ENCODE measurements at regions not wholly inside any gene's neighbourhood (a gene's known extent, or its start where the extent isn't known, plus 50 kb on each side); places are given as distances from the start of the nearest gene placed in this dataset.

GRCh38 chr10:57809961-57810360, 457.7 kb downstream of the IPMK start:
- Histone ChIP-seq H3K27me3 (replicated peaks) (no peaks in the 10 kb centered on the region), H3K4me3 (ENCODE audit: low read depth, low read length) (no peak overlapping the region), H3K36me3 (replicated peaks) (no peaks in the 10 kb centered on the region), H3K27ac (no peak overlapping the region)
- TF ChIP-seq CTCF (IDR thresholded peaks at IDR 0.05; ENCODE audit: low read depth, low read length, missing control alignments), result no peak
- DNase-seq, result no peak
- in situ Hi-C loops (cut with HindIII; ENCODE audit: low pct_ligation_motif_present, low sequenced_read_pairs), result no loop called here

- Histone ChIP-seq H3K27me3 (replicated peaks) (no peaks in the 10 kb centered on the region), H3K36me3 (replicated peaks) (no peaks in the 10 kb centered on the region), H3K4me3 (ENCODE audit: low read depth, low read length) (no peak overlapping the region), H3K27ac (no peak overlapping the region)
- DNase-seq, result no peak
- in situ Hi-C loops (cut with HindIII; ENCODE audit: low pct_ligation_motif_present, low sequenced_read_pairs), result no loop called here
- TF ChIP-seq CTCF (IDR thresholded peaks at IDR 0.05; ENCODE audit: low read depth, low read length, missing control alignments), result no peak
These were observed 459.8 kb downstream of the IPMK start for GRCh38 chr10:57807906-57808305.

DNA sequence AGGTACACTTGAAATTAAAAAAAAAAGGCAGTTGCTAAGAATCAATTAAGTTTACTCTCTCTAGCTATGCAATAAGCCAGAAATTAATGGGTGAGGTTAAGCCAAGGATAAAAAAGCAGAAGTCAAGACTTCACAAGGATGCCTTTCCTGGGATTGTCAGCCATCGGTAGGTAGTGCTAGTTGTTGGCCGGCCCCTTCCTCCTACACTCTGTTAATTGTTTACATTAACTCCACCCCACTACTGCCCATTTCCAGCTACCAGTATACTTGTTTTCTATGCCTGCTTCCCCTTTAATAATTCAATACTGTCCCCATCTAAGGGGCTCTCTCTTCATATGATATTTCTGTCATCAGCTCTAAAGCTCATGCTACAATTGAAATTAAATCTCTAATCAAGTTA, 461.0 kb downstream of the IPMK start:
- no peak overlapping the region for H3K4me3 ChIP-seq (ENCODE audit: low read depth, low read length)
- in situ Hi-C loops (cut with HindIII; ENCODE audit: low pct_ligation_motif_present, low sequenced_read_pairs), result no loop called here
- H3K36me3 ChIP-seq (replicated peaks), result no peaks in the 10 kb centered on the region
- no peak for DNase-seq
- H3K27ac ChIP-seq, result no peak overlapping the region
- TF ChIP-seq CTCF (IDR thresholded peaks at IDR 0.05; ENCODE audit: low read depth, low read length, missing control alignments), result no peak
- H3K27me3 ChIP-seq (replicated peaks), result no peaks in the 10 kb centered on the region

GRCh38 chr10:57799625-57800024, 468.1 kb downstream of the IPMK start:
- Histone ChIP-seq H3K27ac (no peak overlapping the region), H3K27me3 (replicated peaks) (no peaks in the 10 kb centered on the region), H3K4me3 (ENCODE audit: low read depth, low read length) (no peak overlapping the region), H3K36me3 (replicated peaks) (no peaks in the 10 kb centered on the region)
- DNase-seq, result no peak
- in situ Hi-C loops (cut with HindIII; ENCODE audit: low pct_ligation_motif_present, low sequenced_read_pairs), result no loop called here
- TF ChIP-seq CTCF (IDR thresholded peaks at IDR 0.05; ENCODE audit: low read depth, low read length, missing control alignments), result no peak

- no peak overlapping the region for H3K4me3 ChIP-seq (ENCODE audit: low read depth, low read length)
- no peak overlapping the region for H3K27ac ChIP-seq
- in situ Hi-C loops (cut with HindIII; ENCODE audit: low pct_ligation_motif_present, low sequenced_read_pairs), result no loop called here
- H3K36me3 ChIP-seq (replicated peaks), result no peaks in the 10 kb centered on the region
- no peak for TF ChIP-seq CTCF (IDR thresholded peaks at IDR 0.05; ENCODE audit: low read depth, low read length, missing control alignments)
- H3K27me3 ChIP-seq (replicated peaks), result no peaks in the 10 kb centered on the region
- DNase-seq, result no peak
These were observed 468.9 kb downstream of the IPMK start for GRCh38 chr10:57798830-57799229.

GRCh38 chr10:57791546-57791945, 476.1 kb downstream of the IPMK start:
- Histone ChIP-seq H3K36me3 (replicated peaks) (no peaks in the 10 kb centered on the region), H3K4me3 (ENCODE audit: low read depth, low read length) (no peak overlapping the region), H3K27me3 (replicated peaks) (no peaks in the 10 kb centered on the region), H3K27ac (no peak overlapping the region)
- no peak for DNase-seq
- in situ Hi-C loops (cut with HindIII; ENCODE audit: low pct_ligation_motif_present, low sequenced_read_pairs), result no loop called here
- TF ChIP-seq CTCF (IDR thresholded peaks at IDR 0.05; ENCODE audit: low read depth, low read length, missing control alignments), result no peak

Measured in brain microvascular endothelial cell (primary cell).